Neural progenitor cell (in vitro differentiated cells): ENCODE measurements at regions not wholly inside any gene's neighbourhood (a gene's known extent, or its start where the extent isn't known, plus 50 kb on each side); places are given as distances from the start of the nearest gene placed in this dataset.

Experiments used
- CTCF ChIP-seq: fragments of 200-600 bp; sonication (generic); IDR thresholded peaks from 2 replicates; pipeline ENCODE4 v1.5.1; 2017; ENCODE audit warnings: antibody characterized with exemption, mild to moderate bottlenecking
- EZH2 ChIP-seq: fragments of 200-600 bp; sonication (generic); IDR thresholded peaks from 2 replicates; pipeline ENCODE4 v1.6.1; 2017; ENCODE audit warnings: antibody characterized with exemption, mild to moderate bottlenecking, moderate library complexity

- TF ChIP-seq CTCF (no peak), EZH2 (no peak)
These were observed 220.5 kb upstream of the XYLT1 start for GRCh38 chr16:17691106-17691898.
